Endothelial cell of umbilical vein (primary cell): ENCODE measurements at regions not wholly inside any gene's neighbourhood (a gene's known extent, or its start where the extent isn't known, plus 50 kb on each side); places are given as distances from the start of the nearest gene placed in this dataset.

Experiments
- CTCF ChIP-seq, 2 donors: IDR thresholded peaks; 1 replicate in 1 of 2; 2 replicates in 1 of 2; pipeline ENCODE4 v1.5.1; 2011; ENCODE audit warnings: low read length in 2 of 2, mild to moderate bottlenecking in 2 of 2, moderate library complexity in 2 of 2, control low read depth in 1 of 2, inconsistent platforms in 1 of 2, low read depth in 1 of 2; ENCODE audit not compliant: insufficient read depth in 1 of 2; ENCODE audit errors: extremely low read depth in 1 of 2
- EZH2 ChIP-seq: IDR thresholded peaks from 2 replicates; pipeline ENCODE4 v1.6.1; 2012; ENCODE audit warnings: borderline replicate concordance, low read depth, mild to moderate bottlenecking, moderate library complexity, low read length, inconsistent platforms; ENCODE audit not compliant: severe bottlenecking
- MAX ChIP-seq: IDR thresholded peaks from 2 replicates; pipeline ENCODE4 v1.6.1; 2011; ENCODE audit not compliant: insufficient read depth, insufficient read length
- POLR2AphosphoS5 ChIP-seq: IDR thresholded peaks from 2 replicates; pipeline ENCODE4 v1.6.1; 2012; ENCODE audit warnings: low read depth, mild to moderate bottlenecking, control low read depth, low read length, moderate library complexity; ENCODE audit not compliant: insufficient read depth

- TF ChIP-seq CTCF (IDR thresholded peaks at IDR 0.05; ENCODE audit: extremely low read depth in 1 of 2, insufficient read depth in 1 of 2, low read depth in 1 of 2, low read length in 2 of 2) (no peak), MAX (no peak), EZH2 (no peak), POLR2AphosphoS5 (no peak)
Observed at GRCh38 chr4:128686032-128686465, 123.5 kb upstream of the JADE1 start.
